Neural cell (in vitro differentiated cells): ENCODE measurements at regions not wholly inside any gene's neighbourhood (a gene's known extent, or its start where the extent isn't known, plus 50 kb on each side); places are given as distances from the start of the nearest gene placed in this dataset.

ENCODE experiments used
- CTCF ChIP-seq: fragments of 450-650 bp; IDR thresholded peaks from 2 replicates; pipeline ENCODE4 v1.5.1; 2014; ENCODE audit warnings: antibody characterized with exemption, mild to moderate bottlenecking, moderate library complexity; ENCODE audit not compliant: poor library complexity, severe bottlenecking
- EP300 ChIP-seq: fragments of 450-650 bp; conservative IDR thresholded peaks from 2 replicates; pipeline ENCODE4 v1.6.1; 2014; ENCODE audit warnings: antibody characterized with exemption, mild to moderate bottlenecking, moderate library complexity; ENCODE audit not compliant: poor library complexity, severe bottlenecking
- EZH2 ChIP-seq: fragments of 200-600, 300-800 bp; shearing (Covaris generic), sonication (generic); IDR thresholded peaks from 2 replicates; pipeline ENCODE4 v1.6.1; 2014; ENCODE audit warnings: antibody characterized with exemption, low read length, borderline replicate concordance, mild to moderate bottlenecking; ENCODE audit not compliant: insufficient read depth, poor library complexity, severe bottlenecking

DNA sequence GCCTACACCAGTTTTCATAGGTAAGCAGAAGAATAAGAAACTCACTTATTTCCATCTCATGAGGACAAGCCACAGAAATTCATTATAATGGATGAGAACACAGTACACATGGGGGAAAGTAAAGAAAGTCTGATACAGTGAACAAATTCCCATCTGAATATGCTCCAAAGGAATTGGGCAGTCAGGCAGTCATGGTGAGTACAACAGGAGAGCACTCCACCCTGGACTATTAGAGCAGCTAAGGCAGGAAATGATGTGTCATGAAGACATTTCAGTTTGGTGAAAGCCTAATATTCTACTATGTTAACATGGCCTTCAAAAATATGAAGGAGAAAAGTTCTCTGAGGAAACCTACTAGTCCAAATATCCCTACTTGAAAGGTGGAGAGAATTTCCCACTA lies 92.0 kb upstream of the PRDX4 start:
- no peak for TF ChIP-seq CTCF
- TF ChIP-seq EP300: no peak
- no peak for TF ChIP-seq EZH2
